ENCODE measurements at regions not wholly inside any gene's neighbourhood (a gene's known extent, or its start where the extent isn't known, plus 50 kb on each side); places are given as distances from the start of the nearest gene placed in this dataset.
A peak's percentile ranks its signal among the peaks of the same experiment; 100 is the strongest.
"Not testable (repeated sequence)": the region's sequence is repeated elsewhere in the genome, so short reads cannot be mapped to it uniquely, and the experiment has no call there.

GRCh38 chr9:25025156-25025555 lies 479.5 kb upstream of the IZUMO3 start:
- DNase-seq, result no peak

- no peak for DNase-seq
These were observed 472.1 kb upstream of the IZUMO3 start for GRCh38 chr9:25017779-25018178.

GRCh38 chr9:25010027-25010662 lies 464.4 kb upstream of the IZUMO3 start:
- DNase-seq, result no peak

GRCh38 chr9:25003686-25004085 lies 458.0 kb upstream of the IZUMO3 start:
- DNase-seq, result peak; percentile 82

GRCh38 chr9:24986331-24986730 lies 440.6 kb upstream of the IZUMO3 start:
- DNase-seq, result peak; percentile 51

- DNase-seq, result not testable (repeated sequence)
These were observed 425.1 kb upstream of the IZUMO3 start for GRCh38 chr9:24970780-24971179.

GRCh38 chr9:24961762-24962161 lies 416.1 kb upstream of the IZUMO3 start:
- no peak for DNase-seq

- DNase-seq, result no peak
These were observed 407.4 kb upstream of the IZUMO3 start for GRCh38 chr9:24953070-24953469.

- DNase-seq, result peak; percentile 71
These were observed 393.6 kb upstream of the IZUMO3 start for GRCh38 chr9:24939109-24939850.

- DNase-seq, result no peak
These were observed 390.4 kb upstream of the IZUMO3 start for GRCh38 chr9:24936117-24936516.

GRCh38 chr9:24932785-24933184 lies 387.1 kb upstream of the IZUMO3 start:
- no peak for DNase-seq

- DNase-seq, result no peak
These were observed 386.2 kb upstream of the IZUMO3 start for GRCh38 chr9:24931894-24932293.

GRCh38 chr9:24912767-24913166 lies 367.1 kb upstream of the IZUMO3 start:
- DNase-seq, result no peak

- DNase-seq, result no peak
These were observed 355.6 kb upstream of the IZUMO3 start for GRCh38 chr9:24901319-24901718.

- no peak for DNase-seq
These were observed 354.5 kb upstream of the IZUMO3 start for GRCh38 chr9:24900179-24900578.

- no peak for DNase-seq
These were observed 353.8 kb upstream of the IZUMO3 start for GRCh38 chr9:24899463-24899862.

GRCh38 chr9:24897826-24898225 lies 352.1 kb upstream of the IZUMO3 start:
- no peak for DNase-seq

- no peak for DNase-seq
These were observed 335.7 kb upstream of the IZUMO3 start for GRCh38 chr9:24881361-24881760.

GRCh38 chr9:24879591-24879990 lies 333.9 kb upstream of the IZUMO3 start:
- no peak for DNase-seq

GRCh38 chr9:24856601-24857000 lies 310.9 kb upstream of the IZUMO3 start:
- DNase-seq, result not testable (repeated sequence)

- no peak for DNase-seq
These were observed 300.7 kb upstream of the IZUMO3 start for GRCh38 chr9:24846248-24846912.

GRCh38 chr9:24844217-24844616 lies 298.5 kb upstream of the IZUMO3 start:
- DNase-seq, result no peak

GRCh38 chr9:24841993-24842392 lies 296.3 kb upstream of the IZUMO3 start:
- no peak for DNase-seq

GRCh38 chr9:24832307-24832706 lies 286.6 kb upstream of the IZUMO3 start:
- no peak for DNase-seq

Data from islet precursor cell (in vitro differentiated cells).